ENCODE measurements at regions not wholly inside any gene's neighbourhood (a gene's known extent, or its start where the extent isn't known, plus 50 kb on each side); places are given as distances from the start of the nearest gene placed in this dataset.
A peak's percentile ranks its signal among the peaks of the same experiment; 100 is the strongest.

GRCh38 chr1:112337028-112337531 is 58.9 kb upstream of the CTTNBP2NL start (continued):
- TF ChIP-seq DEAF1 (CRISPR knock-in tag; IDR thresholded peaks at IDR 0.05): peak; percentile 94
- no peak for TF ChIP-seq ZNF395 (CRISPR knock-in tag; IDR thresholded peaks at IDR 0.05)
- TF ChIP-seq MAZ (CRISPR knock-in tag; conservative IDR thresholded peaks at IDR 0.05 in 1 of 2, IDR thresholded peaks at IDR 0.05 in 1 of 2): peak; percentile 39 to 59; a peak in 3 of 4 replicates
- TF ChIP-seq HDGF (IDR thresholded peaks at IDR 0.05): no peak
- TF ChIP-seq FOXP4 (CRISPR knock-in tag; IDR thresholded peaks at IDR 0.05; ENCODE audit: borderline replicate concordance): no peak
- TF ChIP-seq MTA3 (IDR thresholded peaks at IDR 0.05; ENCODE audit: borderline replicate concordance): no peak; the same call in 1 of the 2 replicates
- TF ChIP-seq ZBTB12 (CRISPR knock-in tag; IDR thresholded peaks at IDR 0.05): no peak
- no peak for TF ChIP-seq ATF1 (CRISPR knock-in tag; IDR thresholded peaks at IDR 0.05)
- TF ChIP-seq ATF1 (tag; IDR thresholded peaks at IDR 0.05): 0 out of 2 replicates have a peak, but pooled peaks have one; percentile 11
- no peak for TF ChIP-seq RBM39 (optimal IDR thresholded peaks at IDR 0.05; ENCODE audit: low read depth, low read length)
- peak; percentile 79 to 90 (median 90) for TF ChIP-seq CTCF (IDR thresholded peaks at IDR 0.05 in 2 of 3, conservative IDR thresholded peaks at IDR 0.05 in 1 of 3; ENCODE audit: insufficient read depth in 2 of 3, low read depth in 1 of 3, low read length in 3 of 3)
- TF ChIP-seq ELF4 (CRISPR knock-in tag; IDR thresholded peaks at IDR 0.05): no peak
- no peak for TF ChIP-seq POLR2AphosphoS5 (IDR thresholded peaks at IDR 0.05; ENCODE audit: control insufficient read depth, insufficient read depth, low read depth, low read length)
- no peak for TF ChIP-seq FOXO4 (CRISPR knock-in tag; IDR thresholded peaks at IDR 0.05)
- TF ChIP-seq RFX1 (IDR thresholded peaks at IDR 0.05): no peak
- TF ChIP-seq ZNF274 (IDR thresholded peaks at IDR 0.05; ENCODE audit: borderline replicate concordance, low read depth, low read length): no peak
- 0 out of 2 replicates have a peak, but pooled peaks have one; percentile 32 for TF ChIP-seq FOXJ2 (tag; IDR thresholded peaks at IDR 0.05)
- no peak for TF ChIP-seq ZFP30 (CRISPR knock-in tag; IDR thresholded peaks at IDR 0.05; ENCODE audit: borderline replicate concordance)
- TF ChIP-seq MAFF (IDR thresholded peaks at IDR 0.05; ENCODE audit: low read length): no peak

Measured in K562 (cell line).